ENCODE measurements at regions not wholly inside any gene's neighbourhood (a gene's known extent, or its start where the extent isn't known, plus 50 kb on each side); places are given as distances from the start of the nearest gene placed in this dataset.
A peak's percentile ranks its signal among the peaks of the same experiment; 100 is the strongest.

GRCh38 chr5:113804943-113805342, 291.4 kb downstream of the YTHDC2 start:
- no peak for DNase-seq

GRCh38 chr5:113806250-113806649, 292.8 kb downstream of the YTHDC2 start:
- no peak for DNase-seq

GRCh38 chr5:113806904-113807303, 293.4 kb downstream of the YTHDC2 start:
- no peak for DNase-seq

- no peak for DNase-seq
These were observed 294.0 kb downstream of the YTHDC2 start for GRCh38 chr5:113807427-113807991.

- no peak for DNase-seq
These were observed 295.5 kb downstream of the YTHDC2 start for GRCh38 chr5:113808956-113809355.

GRCh38 chr5:113809626-113810025, 296.1 kb downstream of the YTHDC2 start:
- DNase-seq: no peak

GRCh38 chr5:113813466-113813865, 300.0 kb downstream of the YTHDC2 start:
- DNase-seq: no peak

GRCh38 chr5:113817683-113818082, 304.2 kb downstream of the YTHDC2 start:
- DNase-seq: no peak

- no peak for DNase-seq
These were observed 310.2 kb downstream of the YTHDC2 start for GRCh38 chr5:113823696-113824095.

GRCh38 chr5:113824307-113824706, 310.8 kb downstream of the YTHDC2 start:
- DNase-seq: no peak

GRCh38 chr5:113825176-113825575, 311.7 kb downstream of the YTHDC2 start:
- no peak for DNase-seq

- no peak for DNase-seq
These were observed 333.4 kb downstream of the YTHDC2 start for GRCh38 chr5:113846941-113847340.

GRCh38 chr5:113864437-113864836, 350.9 kb downstream of the YTHDC2 start:
- DNase-seq: no peak

GRCh38 chr5:113866763-113867162, 353.3 kb downstream of the YTHDC2 start:
- DNase-seq: no peak

- DNase-seq: no peak
These were observed 356.1 kb downstream of the YTHDC2 start for GRCh38 chr5:113869611-113870010.

- no peak for DNase-seq
These were observed 358.5 kb downstream of the YTHDC2 start for GRCh38 chr5:113871972-113872371.

GRCh38 chr5:113875096-113875495, 361.6 kb downstream of the YTHDC2 start:
- peak; percentile 16 for DNase-seq

GRCh38 chr5:113891491-113891890, 378.0 kb downstream of the YTHDC2 start:
- DNase-seq: no peak

GRCh38 chr5:113896789-113897188, 383.3 kb downstream of the YTHDC2 start:
- DNase-seq: no peak

- no peak for DNase-seq
These were observed 384.3 kb downstream of the YTHDC2 start for GRCh38 chr5:113897748-113898147.

GRCh38 chr5:113900141-113900540, 386.6 kb downstream of the YTHDC2 start:
- DNase-seq: no peak

- DNase-seq: no peak
These were observed 387.3 kb downstream of the YTHDC2 start for GRCh38 chr5:113900816-113901215.

- DNase-seq: no peak
These were observed 388.2 kb downstream of the YTHDC2 start for GRCh38 chr5:113901718-113902117.

- no peak for DNase-seq
These were observed 389.6 kb downstream of the YTHDC2 start for GRCh38 chr5:113902917-113903660.

- DNase-seq: no peak
These were observed 396.3 kb downstream of the YTHDC2 start for GRCh38 chr5:113909782-113910181.
